ENCODE measurements at regions not wholly inside any gene's neighbourhood (a gene's known extent, or its start where the extent isn't known, plus 50 kb on each side); places are given as distances from the start of the nearest gene placed in this dataset.

DNA sequence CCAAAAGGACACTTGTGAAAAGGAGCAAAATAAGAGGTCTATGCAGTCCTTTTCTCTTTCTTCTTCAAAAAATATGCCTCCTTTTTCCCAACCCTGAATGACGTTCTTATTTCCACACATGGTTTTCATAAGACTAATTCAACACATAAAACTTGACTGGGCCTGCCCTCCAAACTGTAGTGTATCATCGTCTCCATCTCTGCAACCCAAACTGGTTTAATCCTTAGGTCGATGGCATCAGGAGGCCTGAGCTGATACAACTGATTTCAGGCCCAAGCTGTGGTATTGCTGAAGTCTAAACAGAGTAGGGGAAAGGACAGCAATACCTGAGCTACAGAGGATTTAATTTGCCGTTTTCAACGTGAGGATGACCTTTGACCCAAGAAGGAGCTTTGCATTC is 130.0 kb upstream of the MTNR1B start:
- BruUV-seq (replicated peaks), result no TSS peak
- POLR2A ChIA-PET, result no interaction called here

DNA sequence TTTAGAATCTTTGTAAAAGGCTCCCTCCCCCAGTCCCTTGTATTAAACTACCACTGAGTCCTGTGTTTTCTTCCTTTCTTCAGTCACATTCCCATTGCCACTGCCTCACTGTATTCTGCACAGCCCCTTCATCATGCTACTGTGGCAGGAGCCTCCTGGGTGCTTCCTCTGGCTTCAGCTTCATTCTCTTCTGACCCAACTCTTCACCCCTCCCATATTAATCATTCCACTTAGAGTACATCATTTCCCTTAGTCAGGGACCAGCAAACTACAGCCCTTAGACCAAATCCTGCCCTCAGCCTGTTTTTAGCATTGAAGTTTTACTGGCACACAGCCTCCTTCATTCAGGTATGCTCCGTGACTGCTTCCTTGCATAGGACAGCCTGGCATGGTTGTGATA is 127.7 kb upstream of the MTNR1B start:
- ChIA-PET CTCF (no interaction called here), POLR2A (no interaction called here)
- Histone ChIP-seq H3K27me3 (ENCODE audit: control insufficient read depth, insufficient read depth, low read length) (no peaks in the 10 kb centered on the region), H3K36me3 (ENCODE audit: control insufficient read depth, insufficient read depth, low read length) (no peaks in the 10 kb centered on the region), H3K4me3 (ENCODE audit: low read depth in 2 of 2, low read length in 2 of 2) (no peak overlapping the region), H3K4me1 (ENCODE audit: control insufficient read depth, insufficient read depth, low read length) (no peaks in the 10 kb centered on the region), H3K27ac (ENCODE audit: low read length) (no peak overlapping the region), H3K9me3 (ENCODE audit: control insufficient read depth, insufficient read depth, low read depth, low read length) (no peaks in the 10 kb centered on the region)
- BruUV-seq (replicated peaks), result no TSS peak
- in situ Hi-C loops (cut with HindIII; ENCODE audit: low pct_unique_long_range_greater_than_20kb, low sequenced_read_pairs), result no loop called here
- no peak for ATAC-seq
- TF ChIP-seq POLR2AphosphoS5 (IDR thresholded peaks at IDR 0.05; ENCODE audit: low read depth, low read length) (no peak), TCF7L2 (IDR thresholded peaks at IDR 0.05; ENCODE audit: low read depth, low read length) (no peak), SIN3A (IDR thresholded peaks at IDR 0.05; ENCODE audit: borderline replicate concordance, insufficient read depth, low read depth, low read length) (no peak)
- TF ChIP-seq, protein P1, sequence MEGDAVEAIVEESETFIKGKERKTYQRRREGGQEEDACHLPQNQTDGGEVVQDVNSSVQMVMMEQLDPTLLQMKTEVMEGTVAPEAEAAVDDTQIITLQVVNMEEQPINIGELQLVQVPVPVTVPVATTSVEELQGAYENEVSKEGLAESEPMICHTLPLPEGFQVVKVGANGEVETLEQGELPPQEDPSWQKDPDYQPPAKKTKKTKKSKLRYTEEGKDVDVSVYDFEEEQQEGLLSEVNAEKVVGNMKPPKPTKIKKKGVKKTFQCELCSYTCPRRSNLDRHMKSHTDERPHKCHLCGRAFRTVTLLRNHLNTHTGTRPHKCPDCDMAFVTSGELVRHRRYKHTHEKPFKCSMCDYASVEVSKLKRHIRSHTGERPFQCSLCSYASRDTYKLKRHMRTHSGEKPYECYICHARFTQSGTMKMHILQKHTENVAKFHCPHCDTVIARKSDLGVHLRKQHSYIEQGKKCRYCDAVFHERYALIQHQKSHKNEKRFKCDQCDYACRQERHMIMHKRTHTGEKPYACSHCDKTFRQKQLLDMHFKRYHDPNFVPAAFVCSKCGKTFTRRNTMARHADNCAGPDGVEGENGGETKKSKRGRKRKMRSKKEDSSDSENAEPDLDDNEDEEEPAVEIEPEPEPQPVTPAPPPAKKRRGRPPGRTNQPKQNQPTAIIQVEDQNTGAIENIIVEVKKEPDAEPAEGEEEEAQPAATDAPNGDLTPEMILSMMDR (IDR thresholded peaks at IDR 0.05), result no peak
- TF ChIP-seq, protein P2, sequence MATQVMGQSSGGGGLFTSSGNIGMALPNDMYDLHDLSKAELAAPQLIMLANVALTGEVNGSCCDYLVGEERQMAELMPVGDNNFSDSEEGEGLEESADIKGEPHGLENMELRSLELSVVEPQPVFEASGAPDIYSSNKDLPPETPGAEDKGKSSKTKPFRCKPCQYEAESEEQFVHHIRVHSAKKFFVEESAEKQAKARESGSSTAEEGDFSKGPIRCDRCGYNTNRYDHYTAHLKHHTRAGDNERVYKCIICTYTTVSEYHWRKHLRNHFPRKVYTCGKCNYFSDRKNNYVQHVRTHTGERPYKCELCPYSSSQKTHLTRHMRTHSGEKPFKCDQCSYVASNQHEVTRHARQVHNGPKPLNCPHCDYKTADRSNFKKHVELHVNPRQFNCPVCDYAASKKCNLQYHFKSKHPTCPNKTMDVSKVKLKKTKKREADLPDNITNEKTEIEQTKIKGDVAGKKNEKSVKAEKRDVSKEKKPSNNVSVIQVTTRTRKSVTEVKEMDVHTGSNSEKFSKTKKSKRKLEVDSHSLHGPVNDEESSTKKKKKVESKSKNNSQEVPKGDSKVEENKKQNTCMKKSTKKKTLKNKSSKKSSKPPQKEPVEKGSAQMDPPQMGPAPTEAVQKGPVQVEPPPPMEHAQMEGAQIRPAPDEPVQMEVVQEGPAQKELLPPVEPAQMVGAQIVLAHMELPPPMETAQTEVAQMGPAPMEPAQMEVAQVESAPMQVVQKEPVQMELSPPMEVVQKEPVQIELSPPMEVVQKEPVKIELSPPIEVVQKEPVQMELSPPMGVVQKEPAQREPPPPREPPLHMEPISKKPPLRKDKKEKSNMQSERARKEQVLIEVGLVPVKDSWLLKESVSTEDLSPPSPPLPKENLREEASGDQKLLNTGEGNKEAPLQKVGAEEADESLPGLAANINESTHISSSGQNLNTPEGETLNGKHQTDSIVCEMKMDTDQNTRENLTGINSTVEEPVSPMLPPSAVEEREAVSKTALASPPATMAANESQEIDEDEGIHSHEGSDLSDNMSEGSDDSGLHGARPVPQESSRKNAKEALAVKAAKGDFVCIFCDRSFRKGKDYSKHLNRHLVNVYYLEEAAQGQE (IDR thresholded peaks at IDR 0.05; ENCODE audit: insufficient read depth in 1 of 2, low read depth in 2 of 2, low read length in 1 of 2), result no peak
- intact Hi-C loops (cut with micrococcal nuclease; ENCODE audit: unreplicated experiment), result no loop called here
- no peak for DNase-seq (ENCODE audit: low read depth, low spot score)

More for the DNA sequence above, 130.0 kb upstream of the MTNR1B start:
- TF ChIP-seq, protein P2 (IDR thresholded peaks at IDR 0.05; ENCODE audit: insufficient read depth in 1 of 2, low read depth in 2 of 2, low read length in 1 of 2), result no peak
- TF ChIP-seq TCF7L2 (IDR thresholded peaks at IDR 0.05; ENCODE audit: low read depth, low read length) (no peak), SIN3A (IDR thresholded peaks at IDR 0.05; ENCODE audit: borderline replicate concordance, insufficient read depth, low read depth, low read length) (no peak), POLR2AphosphoS5 (IDR thresholded peaks at IDR 0.05; ENCODE audit: low read depth, low read length) (no peak)
- TF ChIP-seq, protein P1 (IDR thresholded peaks at IDR 0.05), result no peak
- ATAC-seq, result no peak
- intact Hi-C loops (cut with micrococcal nuclease; ENCODE audit: unreplicated experiment) (no loop called here), in situ Hi-C loops (cut with HindIII; ENCODE audit: low pct_unique_long_range_greater_than_20kb, low sequenced_read_pairs) (no loop called here)
- H3K9me3 ChIP-seq (ENCODE audit: control insufficient read depth, insufficient read depth, low read depth, low read length), result no peaks in the 10 kb centered on the region
- no peak overlapping the region for H3K4me3 ChIP-seq (ENCODE audit: low read depth in 2 of 2, low read length in 2 of 2)
- no peaks in the 10 kb centered on the region for H3K36me3 ChIP-seq (ENCODE audit: control insufficient read depth, insufficient read depth, low read length)
- no peak for DNase-seq (ENCODE audit: low read depth, low spot score)
- CTCF ChIA-PET, result no interaction called here
- no peak overlapping the region for H3K27ac ChIP-seq (ENCODE audit: low read length)
- no peaks in the 10 kb centered on the region for H3K4me1 ChIP-seq (ENCODE audit: control insufficient read depth, insufficient read depth, low read length)
- no peaks in the 10 kb centered on the region for H3K27me3 ChIP-seq (ENCODE audit: control insufficient read depth, insufficient read depth, low read length)

Measured in Panc1 (cell line).